MM.1S (cell line): ENCODE measurements at regions not wholly inside any gene's neighbourhood (a gene's known extent, or its start where the extent isn't known, plus 50 kb on each side); places are given as distances from the start of the nearest gene placed in this dataset.
"Not testable (repeated sequence)": the region's sequence is repeated elsewhere in the genome, so short reads cannot be mapped to it uniquely, and the experiment has no call there.

ENCODE experiments used
- DNase-seq: peaks from one replicate; pipeline ENCODE4 v3.0.0-alpha.2; 2015
- H2AFZ ChIP-seq: fragments of 300-600 bp; sonication (generic); 2 replicates; pipeline ENCODE4 v1.6.0; 2016; ENCODE audit warnings: antibody characterized with exemption, low read length
- H3F3A ChIP-seq: fragments of 300-600 bp; sonication (generic); 2 replicates; pipeline ENCODE4 v1.6.1; 2016; ENCODE audit warnings: mild to moderate bottlenecking, antibody characterized with exemption, low read length, moderate library complexity, mixed read lengths; ENCODE audit not compliant: insufficient read depth
- H3K27ac ChIP-seq: fragments of 300-600 bp; sonication (generic); 2 replicates; pipeline ENCODE4 v1.5.1; 2016; ENCODE audit warnings: mild to moderate bottlenecking, low read length
- H3K27me3 ChIP-seq: fragments of 300-600 bp; sonication (generic); replicated peaks from 2 replicates; pipeline ENCODE4 v1.6.0; 2016; ENCODE audit warnings: low read length; ENCODE audit not compliant: insufficient read depth
- H3K36me3 ChIP-seq: fragments of 300-600 bp; sonication (generic); replicated peaks from 2 replicates; pipeline ENCODE4 v1.6.1; 2016; ENCODE audit warnings: mild to moderate bottlenecking, low read length, mixed read lengths; ENCODE audit not compliant: insufficient read depth
- H3K4me1 ChIP-seq: fragments of 300-600 bp; sonication (generic); 2 replicates; pipeline ENCODE4 v1.6.1; 2016; ENCODE audit warnings: low read length, mixed read lengths
- H3K4me2 ChIP-seq: fragments of 300-600 bp; sonication (generic); 2 replicates; pipeline ENCODE4 v1.6.0; 2016; ENCODE audit warnings: low read depth, low read length
- H3K4me3 ChIP-seq: fragments of 300-600 bp; sonication (generic); 2 replicates; pipeline ENCODE4 v1.5.1; 2016; ENCODE audit warnings: low read length, mixed read lengths
- H3K79me2 ChIP-seq: fragments of 300-600 bp; sonication (generic); 2 replicates; pipeline ENCODE4 v1.6.1; 2016; ENCODE audit warnings: mixed run types, low read length, mixed read lengths
- H3K9ac ChIP-seq: fragments of 300-600 bp; sonication (generic); 2 replicates; pipeline ENCODE4 v1.6.1; 2016; ENCODE audit warnings: low read length, mixed read lengths
- H3K9me2 ChIP-seq: fragments of 300-600 bp; sonication (generic); replicated peaks from 2 replicates; pipeline ENCODE4 v1.6.1; 2016; ENCODE audit warnings: mild to moderate bottlenecking, low read length, mixed read lengths; ENCODE audit not compliant: insufficient read depth
- H3K9me3 ChIP-seq: fragments of 300-600 bp; sonication (generic); replicated peaks from 2 replicates; pipeline ENCODE4 v1.6.1; 2016; ENCODE audit warnings: mild to moderate bottlenecking, low read length, mixed read lengths; ENCODE audit not compliant: insufficient read depth
- H4K20me1 ChIP-seq: fragments of 300-600 bp; sonication (generic); 2 replicates; pipeline ENCODE4 v1.6.1; 2016; ENCODE audit warnings: mild to moderate bottlenecking, low read length, moderate library complexity, mixed read lengths; ENCODE audit not compliant: insufficient read depth
- EZH2 ChIP-seq: fragments of 300-600 bp; sonication (generic); optimal IDR thresholded peaks from 2 replicates; pipeline ENCODE3; 2017; ENCODE audit warnings: low read depth, mild to moderate bottlenecking, antibody characterized with exemption, low read length, mixed read lengths
- EZH2phosphoT487 ChIP-seq: fragments of 300-600 bp; sonication (generic); IDR thresholded peaks from 2 replicates; pipeline ENCODE4 v1.6.1; 2018; ENCODE audit warnings: antibody characterized with exemption, low read length
- TF ChIP-seq, protein P1 (sequence below): fragments of 300-600 bp; sonication (generic); IDR thresholded peaks from 2 replicates; pipeline ENCODE4 v1.5.1; 2016; ENCODE audit warnings: antibody characterized with exemption, low read length, mixed read lengths

DNA sequence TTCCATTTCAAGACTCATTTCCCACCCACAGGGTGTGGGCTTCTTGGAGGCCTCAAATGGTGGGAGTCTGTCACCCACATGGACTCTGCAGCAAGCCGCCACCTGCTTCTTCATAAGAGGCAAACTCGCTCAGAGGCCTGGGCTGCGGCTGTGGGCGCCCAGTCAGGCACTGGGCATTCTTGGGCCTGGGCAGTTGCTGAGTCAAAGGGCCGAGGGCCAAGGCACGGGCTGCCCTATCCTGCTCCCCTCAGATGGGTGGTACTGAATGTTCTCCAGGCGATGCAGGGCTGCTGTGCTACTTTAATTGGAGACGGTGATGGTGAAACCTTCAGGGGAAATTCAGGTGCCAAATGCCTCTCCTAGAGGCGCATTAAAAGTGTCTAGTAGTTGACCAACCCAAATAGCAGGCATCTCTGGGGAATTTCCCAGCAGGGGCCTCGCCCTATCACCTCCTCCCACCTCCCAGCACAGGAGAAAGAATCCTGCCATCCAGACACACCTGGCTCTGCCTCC, 57.9 kb downstream of the MAFB start:
- Histone ChIP-seq H3K27me3 (no peaks in the 10 kb centered on the region), H3F3A (no peaks in the 10 kb centered on the region), H3K27ac (no peak overlapping the region), H2AFZ (no peak overlapping the region), H3K4me1 (no peaks in the 10 kb centered on the region), H3K4me3 (no peak overlapping the region), H4K20me1 (no peaks in the 10 kb centered on the region), H3K79me2 (no peaks in the 10 kb centered on the region), H3K9ac (no peak overlapping the region), H3K9me3 (no peaks in the 10 kb centered on the region), H3K4me2 (no peak overlapping the region), H3K9me2 (no peaks in the 10 kb centered on the region), H3K36me3 (no peaks in the 10 kb centered on the region)
- no peak for DNase-seq
- TF ChIP-seq, protein P1, sequence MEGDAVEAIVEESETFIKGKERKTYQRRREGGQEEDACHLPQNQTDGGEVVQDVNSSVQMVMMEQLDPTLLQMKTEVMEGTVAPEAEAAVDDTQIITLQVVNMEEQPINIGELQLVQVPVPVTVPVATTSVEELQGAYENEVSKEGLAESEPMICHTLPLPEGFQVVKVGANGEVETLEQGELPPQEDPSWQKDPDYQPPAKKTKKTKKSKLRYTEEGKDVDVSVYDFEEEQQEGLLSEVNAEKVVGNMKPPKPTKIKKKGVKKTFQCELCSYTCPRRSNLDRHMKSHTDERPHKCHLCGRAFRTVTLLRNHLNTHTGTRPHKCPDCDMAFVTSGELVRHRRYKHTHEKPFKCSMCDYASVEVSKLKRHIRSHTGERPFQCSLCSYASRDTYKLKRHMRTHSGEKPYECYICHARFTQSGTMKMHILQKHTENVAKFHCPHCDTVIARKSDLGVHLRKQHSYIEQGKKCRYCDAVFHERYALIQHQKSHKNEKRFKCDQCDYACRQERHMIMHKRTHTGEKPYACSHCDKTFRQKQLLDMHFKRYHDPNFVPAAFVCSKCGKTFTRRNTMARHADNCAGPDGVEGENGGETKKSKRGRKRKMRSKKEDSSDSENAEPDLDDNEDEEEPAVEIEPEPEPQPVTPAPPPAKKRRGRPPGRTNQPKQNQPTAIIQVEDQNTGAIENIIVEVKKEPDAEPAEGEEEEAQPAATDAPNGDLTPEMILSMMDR, result no peak
- no peak for TF ChIP-seq EZH2phosphoT487
- TF ChIP-seq EZH2, result no peak

- H3K79me2 ChIP-seq, result no peaks in the 10 kb centered on the region
These were observed 58.3 kb downstream of the MAFB start for GRCh38 chr20:40630713-40631112.

DNA sequence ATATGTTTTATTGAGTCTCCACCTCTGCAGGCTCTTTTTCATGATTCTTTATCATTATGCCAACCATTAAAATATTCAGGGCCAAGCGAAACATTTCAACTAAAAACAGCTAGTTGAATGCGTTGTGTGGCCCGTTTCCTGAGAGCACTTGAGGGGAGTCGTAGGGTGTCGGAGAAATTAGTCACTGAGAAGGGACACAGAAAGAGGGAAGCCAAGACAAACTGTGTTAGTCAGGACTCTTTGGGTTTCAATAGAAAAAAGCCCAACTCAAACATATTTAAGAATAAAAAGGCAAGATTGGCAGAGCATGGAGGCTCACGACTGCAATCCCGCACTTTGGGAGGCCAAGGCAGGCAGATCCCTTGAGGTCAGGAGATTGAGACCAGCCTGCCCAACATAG, 58.9 kb downstream of the MAFB start:
- H3F3A ChIP-seq, result no peaks in the 10 kb centered on the region
- H3K9ac ChIP-seq, result no peak overlapping the region
- TF ChIP-seq EZH2 (no peak), EZH2phosphoT487 (no peak)
- TF ChIP-seq, protein P1, result no peak
- H3K79me2 ChIP-seq, result no peaks in the 10 kb centered on the region
- no peaks in the 10 kb centered on the region for H3K4me1 ChIP-seq
- H3K4me3 ChIP-seq, result no peak overlapping the region
- no peaks in the 10 kb centered on the region for H3K9me2 ChIP-seq
- H3K4me2 ChIP-seq, result no peak overlapping the region
- H3K36me3 ChIP-seq, result no peaks in the 10 kb centered on the region
- H2AFZ ChIP-seq, result no peak overlapping the region
- no peak overlapping the region for H3K27ac ChIP-seq
- H4K20me1 ChIP-seq, result no peaks in the 10 kb centered on the region
- no peak for DNase-seq
- no peaks in the 10 kb centered on the region for H3K9me3 ChIP-seq
- H3K27me3 ChIP-seq, result no peaks in the 10 kb centered on the region

More at GRCh38 chr20:40630713-40631112, 58.3 kb downstream of the MAFB start:
- Histone ChIP-seq H3K27ac (no peak overlapping the region), H3K9me2 (no peaks in the 10 kb centered on the region), H3K4me3 (no peak overlapping the region), H3K27me3 (no peaks in the 10 kb centered on the region), H2AFZ (no peak overlapping the region), H3K4me1 (no peaks in the 10 kb centered on the region), H3F3A (no peaks in the 10 kb centered on the region), H3K4me2 (no peak overlapping the region), H4K20me1 (no peaks in the 10 kb centered on the region), H3K36me3 (no peaks in the 10 kb centered on the region), H3K9ac (no peak overlapping the region), H3K9me3 (no peaks in the 10 kb centered on the region)
- no peak for TF ChIP-seq EZH2
- TF ChIP-seq, protein P1, result no peak
- no peak for TF ChIP-seq EZH2phosphoT487
- DNase-seq, result no peak

DNA sequence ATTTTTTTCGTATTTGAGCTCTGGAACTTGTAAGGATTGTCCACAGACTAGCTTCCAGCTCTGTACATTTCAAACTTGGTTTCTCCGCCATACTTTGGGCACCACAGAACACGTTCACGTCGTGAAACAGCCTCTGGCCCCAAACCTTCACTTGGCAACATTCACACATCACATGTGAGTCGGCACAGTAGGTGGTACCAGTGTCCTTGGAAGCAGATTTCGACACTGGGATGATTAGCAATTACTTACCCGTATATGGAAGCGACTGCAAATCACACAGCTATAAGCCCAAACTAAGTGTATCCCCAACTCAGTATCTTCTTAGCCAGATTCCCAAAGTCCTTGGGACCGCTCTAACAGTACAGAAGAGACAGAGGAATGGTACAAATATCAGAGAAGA, 60.2 kb downstream of the MAFB start:
- Histone ChIP-seq H3K27me3 (no peaks in the 10 kb centered on the region), H3K36me3 (no peaks in the 10 kb centered on the region), H3K79me2 (no peaks in the 10 kb centered on the region), H3K4me2 (no peak overlapping the region), H2AFZ (no peak overlapping the region), H3K9me3 (no peaks in the 10 kb centered on the region), H3K4me1 (no peaks in the 10 kb centered on the region), H4K20me1 (no peaks in the 10 kb centered on the region), H3K9me2 (no peaks in the 10 kb centered on the region), H3K9ac (no peak overlapping the region), H3K27ac (no peak overlapping the region), H3K4me3 (no peak overlapping the region), H3F3A (no peaks in the 10 kb centered on the region)
- TF ChIP-seq EZH2 (no peak), EZH2phosphoT487 (no peak)
- TF ChIP-seq, protein P1, result no peak
- DNase-seq, result no peak

DNA sequence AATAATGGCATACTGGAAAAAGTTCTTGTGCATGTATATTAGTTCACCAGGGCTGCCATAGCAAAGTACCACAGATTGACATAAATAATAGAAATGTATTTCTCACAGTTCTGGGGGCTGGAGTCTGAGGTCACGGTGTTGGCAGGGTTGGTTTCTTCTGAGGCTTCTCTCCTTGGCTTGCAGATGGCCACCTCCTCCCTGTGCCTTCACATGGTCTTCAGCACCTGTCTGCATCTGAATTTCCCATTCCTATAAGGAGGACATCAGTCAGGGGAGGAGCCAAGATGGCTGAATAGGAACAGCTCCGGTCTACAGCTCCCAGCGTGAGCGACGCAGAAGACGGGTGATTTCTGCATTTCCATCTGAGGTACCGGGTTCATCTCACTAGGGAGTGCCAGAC, 70.0 kb downstream of the MAFB start:
- H3K36me3 ChIP-seq, H3K4me3 ChIP-seq, H3K4me1 ChIP-seq, H3K4me2 ChIP-seq, H3K27me3 ChIP-seq, H3K27ac ChIP-seq, H3K9me2 ChIP-seq, H3K9ac ChIP-seq, H4K20me1 ChIP-seq, H2AFZ ChIP-seq, H3K79me2 ChIP-seq, H3F3A ChIP-seq, DNase-seq, H3K9me3 ChIP-seq: not testable (repeated sequence)
